ENCODE measurements at regions not wholly inside any gene's neighbourhood (a gene's known extent, or its start where the extent isn't known, plus 50 kb on each side); places are given as distances from the start of the nearest gene placed in this dataset.

DNA sequence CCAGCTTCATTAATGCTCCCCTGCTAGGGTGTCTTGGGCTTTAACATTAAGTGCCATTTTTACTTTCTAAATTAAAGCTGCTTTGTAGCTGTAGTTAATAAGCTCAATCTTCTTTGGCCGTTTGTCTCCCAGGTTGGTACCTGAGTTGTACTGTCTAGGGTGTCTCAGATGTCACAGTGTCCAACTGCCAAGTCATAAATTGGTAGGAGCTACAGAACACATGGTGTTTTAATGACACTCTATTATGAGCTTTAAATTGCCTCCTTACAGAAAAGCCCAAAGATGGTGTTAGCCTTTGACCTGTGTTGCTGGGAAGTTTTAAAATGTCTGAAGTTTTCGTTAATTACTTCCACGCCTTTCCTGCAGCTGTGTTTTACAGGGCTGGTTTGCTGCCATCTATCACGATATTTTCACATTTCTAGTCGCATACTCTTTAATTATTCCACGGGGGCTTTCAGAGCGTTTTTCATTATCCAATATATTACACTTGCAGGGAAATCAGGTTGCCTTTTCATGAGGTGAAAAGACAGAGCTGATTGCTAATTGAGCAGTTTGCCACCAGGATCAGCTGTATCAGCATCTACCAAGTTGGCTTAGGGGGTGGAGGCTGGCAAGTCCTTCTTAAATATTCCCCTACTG lies 247.8 kb upstream of the PLPP4 start:
- TF ChIP-seq, protein P1, sequence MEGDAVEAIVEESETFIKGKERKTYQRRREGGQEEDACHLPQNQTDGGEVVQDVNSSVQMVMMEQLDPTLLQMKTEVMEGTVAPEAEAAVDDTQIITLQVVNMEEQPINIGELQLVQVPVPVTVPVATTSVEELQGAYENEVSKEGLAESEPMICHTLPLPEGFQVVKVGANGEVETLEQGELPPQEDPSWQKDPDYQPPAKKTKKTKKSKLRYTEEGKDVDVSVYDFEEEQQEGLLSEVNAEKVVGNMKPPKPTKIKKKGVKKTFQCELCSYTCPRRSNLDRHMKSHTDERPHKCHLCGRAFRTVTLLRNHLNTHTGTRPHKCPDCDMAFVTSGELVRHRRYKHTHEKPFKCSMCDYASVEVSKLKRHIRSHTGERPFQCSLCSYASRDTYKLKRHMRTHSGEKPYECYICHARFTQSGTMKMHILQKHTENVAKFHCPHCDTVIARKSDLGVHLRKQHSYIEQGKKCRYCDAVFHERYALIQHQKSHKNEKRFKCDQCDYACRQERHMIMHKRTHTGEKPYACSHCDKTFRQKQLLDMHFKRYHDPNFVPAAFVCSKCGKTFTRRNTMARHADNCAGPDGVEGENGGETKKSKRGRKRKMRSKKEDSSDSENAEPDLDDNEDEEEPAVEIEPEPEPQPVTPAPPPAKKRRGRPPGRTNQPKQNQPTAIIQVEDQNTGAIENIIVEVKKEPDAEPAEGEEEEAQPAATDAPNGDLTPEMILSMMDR (IDR thresholded peaks at IDR 0.05), result no peak
- TF ChIP-seq POLR2AphosphoS5 (IDR thresholded peaks at IDR 0.05), result no peak
- TF ChIP-seq EP300 (IDR thresholded peaks at IDR 0.05; ENCODE audit: low read depth), result no peak
